Left ventricle myocardium inferior (tissue), 1 donor: ENCODE measurements at regions not wholly inside any gene's neighbourhood (a gene's known extent, or its start where the extent isn't known, plus 50 kb on each side); places are given as distances from the start of the nearest gene placed in this dataset.

Source experiments
- DNase-seq: peaks from one replicate; pipeline ENCODE4 v3.0.0-alpha.2; 2020
- H3K27ac ChIP-seq: fragments of 200-600 bp; replicated peaks from 2 replicates; pipeline ENCODE4 v1.8.0; 2021
- H3K27me3 ChIP-seq: fragments of 200-600 bp; 2 replicates; pipeline ENCODE4 v1.8.0; 2021; ENCODE audit warnings: low read depth
- H3K36me3 ChIP-seq: fragments of 200-600 bp; 2 replicates; pipeline ENCODE4 v1.8.0; 2021
- H3K4me1 ChIP-seq: fragments of 200-600 bp; 2 replicates; pipeline ENCODE4 v1.8.0; 2021
- H3K4me3 ChIP-seq: fragments of 200-600 bp; 2 replicates; pipeline ENCODE4 v1.8.0; 2021; ENCODE audit warnings: mild to moderate bottlenecking, moderate library complexity
- H3K9me3 ChIP-seq: fragments of 200-600 bp; replicated peaks from 2 replicates; pipeline ENCODE4 v1.8.0; 2021
- intact Hi-C: fragments of 100-400 bp; cut with micrococcal nuclease; formaldehyde crosslinking; loops from one replicate; pipeline ENCODE4 v1.11.0; 2022
- TF ChIP-seq, protein P1 (sequence below): fragments of 200-600 bp; IDR thresholded peaks from 2 replicates; pipeline ENCODE4 v1.8.0; 2021; ENCODE audit warnings: antibody characterized with exemption, mild to moderate bottlenecking, borderline replicate concordance
- donor health status: DM: no; HTN: yes; CAD: no; lungs with severe emphysema.

DNA sequence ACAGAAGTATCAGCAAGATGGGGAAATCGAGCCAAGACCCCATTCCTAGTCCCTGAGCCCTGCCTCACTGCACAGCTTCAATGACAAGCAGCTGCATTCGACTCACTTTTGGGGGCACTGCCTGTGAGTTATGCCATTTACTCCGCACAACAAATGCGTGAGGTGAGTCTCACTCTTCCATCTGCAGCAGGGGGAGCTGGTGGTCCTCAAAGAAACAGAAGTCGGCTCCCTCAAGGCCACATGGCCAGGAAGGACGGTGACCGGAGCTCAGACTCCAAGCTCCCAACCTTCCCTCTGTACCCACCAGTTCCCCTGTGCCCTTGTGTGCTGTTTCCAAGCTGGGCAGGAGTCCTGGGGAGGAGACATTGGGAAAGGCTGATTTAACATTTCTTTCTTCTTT is 127.7 kb upstream of the IQSEC1 start:
- Histone ChIP-seq H3K27ac (no peak overlapping the region), H3K36me3 (no peaks in the 10 kb centered on the region), H3K9me3 (no peaks in the 10 kb centered on the region), H3K27me3 (peaks cover 92% of the 10 kb centered on the region), H3K4me3 (no peak overlapping the region), H3K4me1 (peaks cover 15% of the 10 kb centered on the region)
- no peak for DNase-seq
- intact Hi-C loops, result no loop called here
- TF ChIP-seq, protein P1, sequence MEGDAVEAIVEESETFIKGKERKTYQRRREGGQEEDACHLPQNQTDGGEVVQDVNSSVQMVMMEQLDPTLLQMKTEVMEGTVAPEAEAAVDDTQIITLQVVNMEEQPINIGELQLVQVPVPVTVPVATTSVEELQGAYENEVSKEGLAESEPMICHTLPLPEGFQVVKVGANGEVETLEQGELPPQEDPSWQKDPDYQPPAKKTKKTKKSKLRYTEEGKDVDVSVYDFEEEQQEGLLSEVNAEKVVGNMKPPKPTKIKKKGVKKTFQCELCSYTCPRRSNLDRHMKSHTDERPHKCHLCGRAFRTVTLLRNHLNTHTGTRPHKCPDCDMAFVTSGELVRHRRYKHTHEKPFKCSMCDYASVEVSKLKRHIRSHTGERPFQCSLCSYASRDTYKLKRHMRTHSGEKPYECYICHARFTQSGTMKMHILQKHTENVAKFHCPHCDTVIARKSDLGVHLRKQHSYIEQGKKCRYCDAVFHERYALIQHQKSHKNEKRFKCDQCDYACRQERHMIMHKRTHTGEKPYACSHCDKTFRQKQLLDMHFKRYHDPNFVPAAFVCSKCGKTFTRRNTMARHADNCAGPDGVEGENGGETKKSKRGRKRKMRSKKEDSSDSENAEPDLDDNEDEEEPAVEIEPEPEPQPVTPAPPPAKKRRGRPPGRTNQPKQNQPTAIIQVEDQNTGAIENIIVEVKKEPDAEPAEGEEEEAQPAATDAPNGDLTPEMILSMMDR, result peak; percentile 14

DNA sequence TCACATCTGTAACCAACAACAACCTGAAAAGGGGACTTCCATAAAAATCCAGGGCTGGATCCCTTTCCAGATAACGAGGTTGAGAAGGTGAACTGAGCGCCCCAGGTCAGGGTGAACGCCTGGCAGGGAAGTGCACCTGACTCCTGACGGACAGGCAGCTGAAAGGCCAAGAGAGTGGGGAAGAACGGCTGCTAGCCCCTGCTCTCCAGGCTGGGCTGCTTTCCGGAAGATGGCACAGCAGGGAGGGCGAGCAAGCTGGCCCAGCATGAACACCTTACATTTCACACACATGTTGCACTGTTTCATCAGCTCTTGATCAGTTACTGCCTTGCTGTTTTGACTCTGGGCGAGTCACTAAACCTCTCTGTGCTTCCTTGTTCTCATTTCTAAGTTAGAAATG is 127.2 kb upstream of the IQSEC1 start:
- TF ChIP-seq, protein P1, result no peak
- Histone ChIP-seq H3K9me3 (no peaks in the 10 kb centered on the region), H3K27me3 (peaks cover 92% of the 10 kb centered on the region), H3K36me3 (no peaks in the 10 kb centered on the region), H3K27ac (no peak overlapping the region), H3K4me3 (no peak overlapping the region), H3K4me1 (peaks cover 16% of the 10 kb centered on the region)
- DNase-seq, result no peak
- intact Hi-C loops, result no loop called here

DNA sequence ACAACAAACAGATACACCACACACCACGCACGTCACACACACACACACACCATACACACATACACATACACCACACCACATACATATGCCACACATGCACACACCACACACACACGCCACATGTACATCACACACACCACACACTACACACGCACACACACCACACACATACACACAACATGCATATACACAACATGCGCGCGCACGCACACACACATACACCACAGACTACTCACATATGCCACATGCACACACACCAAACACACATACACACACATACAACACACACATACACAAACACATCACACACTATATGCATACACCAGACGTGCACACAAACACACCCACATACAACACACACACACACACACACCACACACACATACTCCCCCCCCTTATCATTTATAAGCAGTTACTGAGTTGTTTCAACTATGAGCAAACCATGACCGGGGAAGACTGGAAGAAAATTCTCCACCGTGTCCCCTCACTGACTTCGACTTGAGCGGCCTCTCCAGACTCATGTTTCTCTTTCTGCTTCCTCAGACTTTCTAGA is 126.7 kb upstream of the IQSEC1 start:
- intact Hi-C loops, result no loop called here
- TF ChIP-seq, protein P1, result no peak
- H3K4me1 ChIP-seq, result peaks cover 16% of the 10 kb centered on the region
- H3K36me3 ChIP-seq, result no peaks in the 10 kb centered on the region
- H3K4me3 ChIP-seq, result no peak overlapping the region
- no peak overlapping the region for H3K27ac ChIP-seq
- H3K9me3 ChIP-seq, result no peaks in the 10 kb centered on the region
- peaks cover 92% of the 10 kb centered on the region for H3K27me3 ChIP-seq
- no peak for DNase-seq

DNA sequence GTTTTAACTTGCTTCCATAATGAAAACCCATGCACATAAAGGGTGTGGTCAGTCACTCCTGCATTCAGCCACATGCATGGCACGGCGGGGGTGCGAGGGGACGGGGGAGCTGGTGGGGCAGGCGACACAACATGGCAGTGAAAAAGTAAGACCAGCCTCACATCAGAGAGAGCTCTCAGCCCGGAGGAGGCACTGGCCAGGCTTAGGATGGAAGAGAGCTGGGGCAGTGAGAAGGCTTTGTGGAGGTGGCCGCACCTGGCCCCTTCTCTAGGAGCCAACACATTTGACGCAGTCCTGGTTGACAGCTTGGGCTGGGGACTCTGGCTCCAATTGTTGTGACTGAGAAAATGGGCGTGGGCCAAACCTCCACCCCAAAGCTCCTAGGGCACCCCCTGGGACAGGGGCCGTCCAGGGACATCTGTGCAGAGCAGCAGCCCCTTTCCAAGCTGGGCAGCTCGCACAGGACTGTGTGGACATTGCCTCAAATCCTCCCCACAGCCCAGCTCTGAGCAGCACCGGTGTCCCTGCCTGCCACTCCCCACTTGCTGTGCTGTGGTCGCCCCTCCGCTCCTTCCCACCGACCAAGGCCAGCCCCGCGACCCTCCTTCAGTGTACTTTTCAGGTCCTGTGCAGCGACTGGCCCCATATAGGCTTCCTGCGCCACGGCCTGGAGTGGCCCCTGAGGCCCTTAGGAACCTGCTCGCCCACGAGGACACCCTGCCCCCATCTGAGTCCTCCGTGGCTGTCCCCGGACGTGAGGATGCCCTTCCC is 126.0 kb upstream of the IQSEC1 start:
- no peaks in the 10 kb centered on the region for H3K9me3 ChIP-seq
- intact Hi-C loops, result no loop called here
- TF ChIP-seq, protein P1, result no peak
- peaks cover 92% of the 10 kb centered on the region for H3K27me3 ChIP-seq
- no peak for DNase-seq
- H3K4me3 ChIP-seq, result no peak overlapping the region
- H3K36me3 ChIP-seq, result no peaks in the 10 kb centered on the region
- no peak overlapping the region for H3K27ac ChIP-seq
- peaks cover 19% of the 10 kb centered on the region for H3K4me1 ChIP-seq

DNA sequence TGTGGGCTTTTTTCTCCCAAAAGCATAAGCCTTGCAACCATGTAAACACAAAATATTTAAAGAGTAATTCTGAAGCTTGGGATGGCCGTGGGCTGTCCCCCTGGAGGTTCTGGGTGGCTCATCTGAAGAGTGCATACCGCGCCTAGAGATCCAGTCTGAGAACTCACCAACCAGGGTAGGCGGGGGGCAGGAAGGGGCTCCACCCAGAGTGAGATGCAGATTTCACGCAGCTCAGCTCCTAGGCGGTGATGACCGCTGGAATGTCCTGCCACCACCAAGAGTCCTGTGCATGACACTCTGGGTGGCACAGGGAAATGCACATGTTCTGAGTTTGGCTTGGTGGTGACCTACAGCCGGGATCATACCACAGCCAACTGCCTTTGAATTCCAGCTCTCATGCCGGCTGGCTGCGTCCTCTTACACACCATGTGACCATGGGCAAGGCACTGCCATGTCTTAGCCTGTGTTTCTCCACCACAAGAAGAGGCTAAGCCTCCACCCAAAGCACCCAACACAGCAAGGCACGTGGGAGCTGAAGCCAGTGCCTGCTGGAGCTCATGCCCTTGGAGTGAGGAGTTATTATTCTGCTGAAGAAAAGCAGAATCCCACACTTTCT is 125.1 kb upstream of the IQSEC1 start:
- TF ChIP-seq, protein P1, result no peak
- peaks cover 92% of the 10 kb centered on the region for H3K27me3 ChIP-seq
- H3K27ac ChIP-seq, result no peak overlapping the region
- no peaks in the 10 kb centered on the region for H3K9me3 ChIP-seq
- no peak overlapping the region for H3K4me3 ChIP-seq
- H3K4me1 ChIP-seq, result peaks cover 27% of the 10 kb centered on the region
- DNase-seq, result no peak
- intact Hi-C loops, result no loop called here
- no peaks in the 10 kb centered on the region for H3K36me3 ChIP-seq
